RWPE2 (cell line): ENCODE measurements at regions not wholly inside any gene's neighbourhood (a gene's known extent, or its start where the extent isn't known, plus 50 kb on each side); places are given as distances from the start of the nearest gene placed in this dataset.

Experiments
- ATAC-seq: fragments of 200-7000 bp; cut with Tn5 transposase; 3 replicates; pipeline ENCODE4 v1.9.1; 2021; ENCODE audit warnings: low read depth
- DNase-seq: peaks from one replicate; pipeline ENCODE4 v3.0.0-alpha.2; 2020; ENCODE audit warnings: low spot score
- H3K27ac ChIP-seq: fragments of 450-650 bp; 2 replicates; pipeline ENCODE4 v1.5.1; 2017; ENCODE audit warnings: mild to moderate bottlenecking; ENCODE audit not compliant: poor library complexity, severe bottlenecking
- H3K27me3 ChIP-seq: fragments of 250-450 bp; sonication (Bioruptor Pico); 2 replicates; pipeline ENCODE4 v1.5.1; 2021; ENCODE audit warnings: mild to moderate bottlenecking, moderate library complexity; ENCODE audit not compliant: insufficient read depth, poor library complexity, severe bottlenecking
- H3K36me3 ChIP-seq: fragments of 250-450 bp; sonication (Bioruptor Pico); 2 replicates; pipeline ENCODE4 v1.5.1; 2020; ENCODE audit warnings: low read depth, mild to moderate bottlenecking, moderate library complexity
- H3K4me1 ChIP-seq: fragments of 250-450 bp; sonication (Bioruptor Pico); 2 replicates; pipeline ENCODE4 v1.5.1; 2021; ENCODE audit warnings: mild to moderate bottlenecking, moderate library complexity; ENCODE audit not compliant: insufficient read depth, poor library complexity, severe bottlenecking
- H3K4me3 ChIP-seq: fragments of 250-450 bp; sonication (Bioruptor Pico); 2 replicates; pipeline ENCODE4 v1.5.1; 2021; ENCODE audit warnings: mild to moderate bottlenecking, moderate library complexity; ENCODE audit not compliant: severe bottlenecking
- H3K9me3 ChIP-seq: fragments of 250-450 bp; sonication (Bioruptor Pico); 2 replicates; pipeline ENCODE4 v1.5.1; 2021; ENCODE audit warnings: mild to moderate bottlenecking, moderate library complexity; ENCODE audit not compliant: severe bottlenecking
- CTCF ChIP-seq: fragments of 450-650 bp; IDR thresholded peaks from one replicate; pipeline ENCODE4 v1.5.1; 2017; ENCODE audit warnings: mild to moderate bottlenecking, moderate library complexity; ENCODE audit not compliant: poor library complexity, severe bottlenecking

GRCh38 chr12:107847830-107848229 is 73.3 kb downstream of the ASCL4 start:
- ATAC-seq = peak; percentile 11; the same call in 1 of the 3 replicates
- Histone ChIP-seq H3K4me3 (no peak overlapping the region), H3K27ac (no peak overlapping the region), H3K36me3 (no peaks in the 10 kb centered on the region), H3K9me3 (no peaks in the 10 kb centered on the region), H3K27me3 (peaks cover 53% of the 10 kb centered on the region), H3K4me1 (no peaks in the 10 kb centered on the region)
- DNase-seq = no peak
- no peak for TF ChIP-seq CTCF

- H3K27me3 ChIP-seq = peaks cover 30% of the 10 kb centered on the region
- no peaks in the 10 kb centered on the region for H3K36me3 ChIP-seq
- no peaks in the 10 kb centered on the region for H3K4me1 ChIP-seq
- H3K9me3 ChIP-seq = no peaks in the 10 kb centered on the region
- no peak overlapping the region for H3K27ac ChIP-seq
- H3K4me3 ChIP-seq = no peak overlapping the region
- DNase-seq = no peak
- ATAC-seq = no peak
- TF ChIP-seq CTCF = no peak
Measured at GRCh38 chr12:107853479-107853878, 79.0 kb downstream of the ASCL4 start.

- DNase-seq (no peak), ATAC-seq (no peak)
- Histone ChIP-seq H3K36me3 (no peaks in the 10 kb centered on the region), H3K27me3 (peaks cover 44% of the 10 kb centered on the region), H3K27ac (no peak overlapping the region), H3K4me3 (no peak overlapping the region), H3K4me1 (no peaks in the 10 kb centered on the region), H3K9me3 (no peaks in the 10 kb centered on the region)
- no peak for TF ChIP-seq CTCF
Measured at GRCh38 chr12:107855471-107855870, 81.0 kb downstream of the ASCL4 start.

GRCh38 chr12:107856096-107856495 is 81.6 kb downstream of the ASCL4 start:
- Histone ChIP-seq H3K27me3 (peaks cover 51% of the 10 kb centered on the region), H3K36me3 (no peaks in the 10 kb centered on the region)
- no peak for ATAC-seq

GRCh38 chr12:107857191-107857590 is 82.7 kb downstream of the ASCL4 start:
- DNase-seq (no peak), ATAC-seq (no peak)
- Histone ChIP-seq H3K9me3 (no peaks in the 10 kb centered on the region), H3K27me3 (peaks cover 62% of the 10 kb centered on the region), H3K4me1 (no peaks in the 10 kb centered on the region), H3K4me3 (no peak overlapping the region), H3K36me3 (no peaks in the 10 kb centered on the region), H3K27ac (no peak overlapping the region)
- no peak for TF ChIP-seq CTCF

More at GRCh38 chr12:107856096-107856495, 81.6 kb downstream of the ASCL4 start:
- no peak for TF ChIP-seq CTCF
- Histone ChIP-seq H3K27ac (no peak overlapping the region), H3K4me1 (no peaks in the 10 kb centered on the region), H3K4me3 (no peak overlapping the region), H3K9me3 (no peaks in the 10 kb centered on the region)
- no peak for DNase-seq
